H1 (cell line): ENCODE measurements at regions not wholly inside any gene's neighbourhood (a gene's known extent, or its start where the extent isn't known, plus 50 kb on each side); places are given as distances from the start of the nearest gene placed in this dataset.

ENCODE experiments used
- CHD7 ChIP-seq: fragments of 300-600 bp; sonication (generic); IDR thresholded peaks from 2 replicates; pipeline ENCODE4 v1.7.1; 2012; ENCODE audit warnings: low read length, moderate library complexity, mild to moderate bottlenecking, inconsistent platforms; ENCODE audit not compliant: insufficient replicate concordance
- CTBP2 ChIP-seq: IDR thresholded peaks from 2 replicates; pipeline ENCODE4 v1.7.0; 2011; ENCODE audit warnings: borderline replicate concordance, mild to moderate bottlenecking, moderate library complexity, mixed read lengths, low read length; ENCODE audit not compliant: insufficient read depth, insufficient read length
- EP300 ChIP-seq, 2 experiments: IDR thresholded peaks; 1 replicate in 1 of 2; 2 replicates in 1 of 2; pipeline ENCODE4 v1.6.1; 2011 to 2012; ENCODE audit warnings: low read depth in 2 of 2, low read length in 2 of 2, mild to moderate bottlenecking in 2 of 2, borderline replicate concordance in 1 of 2, inconsistent platforms in 1 of 2, moderate library complexity in 1 of 2
- POLR2A ChIP-seq, 2 experiments: IDR thresholded peaks; 1 replicate in 1 of 2; 2 replicates in 1 of 2; pipeline ENCODE4 v1.6.1; 2011; ENCODE audit warnings: low read depth in 2 of 2, low read length in 2 of 2, mild to moderate bottlenecking in 2 of 2; ENCODE audit errors: control extremely low read depth in 1 of 2
- SUZ12 ChIP-seq: fragments of 200-600 bp; sonication (generic); IDR thresholded peaks from 2 replicates; pipeline ENCODE4 v1.6.1; 2012; ENCODE audit warnings: mild to moderate bottlenecking, inconsistent platforms, low read length, moderate library complexity, mixed read lengths
- ZNF274 ChIP-seq: IDR thresholded peaks from 2 replicates; pipeline ENCODE4 v1.7.0; 2012; ENCODE audit warnings: low read length, borderline replicate concordance; ENCODE audit errors: extremely low read depth

- TF ChIP-seq CHD7 (no peak), CTBP2 (no peak), ZNF274 (no peak), SUZ12 (no peak), POLR2A (IDR thresholded peaks at IDR 0.05; ENCODE audit: control extremely low read depth in 1 of 2, low read depth in 2 of 2, low read length in 2 of 2) (no peak), EP300 (IDR thresholded peaks at IDR 0.05; ENCODE audit: borderline replicate concordance in 1 of 2, low read depth in 2 of 2, low read length in 2 of 2) (no peak)
These were observed 522.2 kb downstream of the GLUD2 start (continued) for GRCh38 chrX:121569609-121570008.
